SK-N-MC (cell line): ENCODE measurements at regions not wholly inside any gene's neighbourhood (a gene's known extent, or its start where the extent isn't known, plus 50 kb on each side); places are given as distances from the start of the nearest gene placed in this dataset.

Source experiments
- FOXP2 ChIP-seq: optimal IDR thresholded peaks from 2 replicates; pipeline ENCODE3; 2011; ENCODE audit warnings: mild to moderate bottlenecking, moderate library complexity; ENCODE audit not compliant: insufficient read depth; ENCODE audit errors: extremely low read length, control extremely low read depth
- POLR2AphosphoS5 ChIP-seq: IDR thresholded peaks from 2 replicates; pipeline ENCODE4 v1.6.1; 2012; ENCODE audit warnings: mild to moderate bottlenecking, low read depth, low read length, borderline replicate concordance

DNA sequence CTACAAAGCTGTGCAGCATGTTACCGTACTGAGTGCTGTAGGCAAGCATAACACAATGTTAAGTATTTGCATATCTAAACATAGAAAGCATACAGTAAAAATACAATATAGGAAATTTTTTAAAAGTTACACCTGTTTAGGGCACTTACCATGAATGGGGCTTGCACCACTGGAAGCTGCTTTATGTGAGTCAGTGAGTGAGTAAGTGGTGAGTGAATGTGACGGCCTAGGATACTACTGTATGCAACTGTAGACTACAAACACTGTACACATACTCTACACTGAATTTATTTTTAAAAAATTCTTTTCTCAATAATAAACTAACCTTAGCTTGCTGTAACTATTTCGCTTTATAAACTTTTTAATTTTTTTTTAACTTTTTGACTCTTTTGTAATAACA lies 82.1 kb upstream of the FSCB start:
- TF ChIP-seq POLR2AphosphoS5 (no peak), FOXP2 (no peak)
